K562 (cell line): ENCODE measurements at regions not wholly inside any gene's neighbourhood (a gene's known extent, or its start where the extent isn't known, plus 50 kb on each side); places are given as distances from the start of the nearest gene placed in this dataset.

Experiments
- ATAC-seq: fragments of 200-7000 bp; cut with Tn5 transposase; 3 replicates; pipeline ENCODE4 v1.9.1; 2020; ENCODE audit warnings: moderate library complexity
- BruUV-seq: library from RNA; stranded (reverse); fragments of 400-500 nt; replicated peaks from 2 replicates; lab custom pipeline; 2021; lab: Mats Ljungman, UMichigan
- CTCF ChIA-PET: fragments of 300-600 bp; formaldehyde crosslinking; extraction: SDS; loops from one replicate; lab custom pipeline; 2021; ENCODE audit warnings: low intra/inter-chr PET ratio; lab: Yijun Ruan, JAX
- POLR2A ChIA-PET: fragments of 300-600, 350-650 bp; sonication (Branson Sonifier 250); formaldehyde crosslinking; extraction: SDS; loops from one replicate; lab custom pipeline; 2021; ENCODE audit warnings: antibody characterized with exemption, inconsistent platforms; lab: Yijun Ruan, JAX
- DNase-seq, 4 experiments: peaks; one replicate each; pipeline versions ENCODE4 v3.0.0 to v3.0.0-alpha.2; 2011 to 2018; ENCODE audit warnings: low spot score in 3 of 4, mixed read lengths in 3 of 4; ENCODE audit errors: extremely low read depth in 1 of 4
- FAIRE-seq: peaks from 2 replicates; lab custom pipeline; 2011; peaks lifted over from hg19 to GRCh38; lab: Jason Lieb, UNC
- H2AFZ ChIP-seq: 2 replicates; pipeline ENCODE4 v1.6.0; 2011; ENCODE audit warnings: low read depth, low read length, control low read depth, inconsistent platforms
- H3K27ac ChIP-seq: fragments of 200-600 bp; 3 replicates; pipeline ENCODE4 v1.8.0; 2011; ENCODE audit warnings: low read depth, mild to moderate bottlenecking, control low read depth, inconsistent platforms, low read length, moderate library complexity, mixed read lengths; ENCODE audit errors: extremely low read depth
- H3K27me3 ChIP-seq, 2 experiments: fragments of 300-600 bp in 1 of 2; 2 replicates in 1 of 2; 3 replicates in 1 of 2; pipeline versions ENCODE4 v1.6.0 to v1.8.0; 2011; ENCODE audit warnings: inconsistent platforms in 2 of 2, low read length in 2 of 2, mild to moderate bottlenecking in 1 of 2, mixed read lengths in 1 of 2, moderate library complexity in 1 of 2; ENCODE audit not compliant: control insufficient read depth in 2 of 2, insufficient read depth in 2 of 2
- H3K36me3 ChIP-seq: fragments of 300-600 bp; 3 replicates; pipeline ENCODE4 v1.8.0; 2011; ENCODE audit warnings: mild to moderate bottlenecking, low read length, inconsistent platforms; ENCODE audit not compliant: control insufficient read depth, insufficient read depth
- H3K4me1 ChIP-seq, 2 experiments: fragments of 200-600 bp in 1 of 2; replicated peaks in 1 of 2; 2 replicates in 1 of 2; 3 replicates in 1 of 2; pipeline versions ENCODE4 v1.5.1 to v1.8.0; 2011; ENCODE audit warnings: inconsistent platforms in 2 of 2, low read length in 2 of 2, mild to moderate bottlenecking in 1 of 2, mixed read lengths in 1 of 2, moderate library complexity in 1 of 2; ENCODE audit not compliant: control insufficient read depth in 2 of 2, insufficient read depth in 2 of 2
- H3K4me2 ChIP-seq: 2 replicates; pipeline ENCODE4 v1.6.1; 2011; ENCODE audit warnings: low read length, control low read depth, inconsistent platforms, mixed read lengths; ENCODE audit not compliant: insufficient read depth
- H3K4me3 ChIP-seq: fragments of 200-600 bp; sonication (generic), shearing (Covaris generic); 2 replicates; pipeline ENCODE4 v1.5.1; 2016; ENCODE audit warnings: control low read depth, inconsistent platforms
- H3K79me2 ChIP-seq: fragments of 200-600 bp; 3 replicates; pipeline ENCODE4 v1.8.0; 2011; ENCODE audit warnings: low read length, inconsistent platforms; ENCODE audit not compliant: control insufficient read depth, insufficient read depth
- H3K9ac ChIP-seq, 2 experiments: 2 replicates each; pipeline versions ENCODE4 v1.6.0 to v1.6.1; 2011; ENCODE audit warnings: low read depth in 2 of 2, low read length in 2 of 2, control low read depth in 1 of 2, inconsistent platforms in 1 of 2, mild to moderate bottlenecking in 1 of 2, mixed read lengths in 1 of 2; ENCODE audit not compliant: insufficient read depth in 1 of 2
- H3K9me1 ChIP-seq: one replicate; pipeline ENCODE4 v1.6.0; 2011; ENCODE audit warnings: inconsistent platforms, mild to moderate bottlenecking, low read length, moderate library complexity; ENCODE audit not compliant: control insufficient read depth, insufficient read depth
- H3K9me3 ChIP-seq: replicated peaks from 2 replicates; pipeline ENCODE4 v1.5.1; 2011; ENCODE audit warnings: low read depth, low read length, inconsistent platforms; ENCODE audit not compliant: control insufficient read depth, insufficient read depth
- H4K20me1 ChIP-seq: replicated peaks from 2 replicates; pipeline ENCODE4 v1.6.1; 2011; ENCODE audit warnings: low read length, inconsistent platforms, mixed read lengths; ENCODE audit not compliant: control insufficient read depth, insufficient read depth
- CEBPZ ChIP-seq: fragments of 150-350 bp; IDR thresholded peaks from 2 replicates; pipeline ENCODE4 v1.6.1; 2014; ENCODE audit warnings: low read depth, mild to moderate bottlenecking, low read length, borderline replicate concordance
- HDAC8 ChIP-seq: fragments of 450-650 bp; IDR thresholded peaks from 2 replicates; pipeline ENCODE4 v1.6.1; 2016; ENCODE audit warnings: mild to moderate bottlenecking, missing genetic modification characterization, moderate library complexity, missing compliant biosample characterization
- MEIS2 ChIP-seq: fragments of 450-650 bp; IDR thresholded peaks from 2 replicates; pipeline ENCODE4 v1.6.1; 2014; ENCODE audit warnings: mild to moderate bottlenecking; ENCODE audit not compliant: partially characterized antibody
- RB1 ChIP-seq: fragments of 450-650 bp; IDR thresholded peaks from 2 replicates; pipeline ENCODE4 v1.6.1; 2017; ENCODE audit warnings: low read depth, mild to moderate bottlenecking
- XRCC3 ChIP-seq: fragments of 450-650 bp; IDR thresholded peaks from 2 replicates; pipeline ENCODE4 v1.6.1; 2017; ENCODE audit warnings: mild to moderate bottlenecking, moderate library complexity
- ZMIZ1 ChIP-seq, 2 experiments: fragments of 150-350 bp in 1 of 2; IDR thresholded peaks; 2 replicates each; pipeline ENCODE4 v1.6.1; 2012 to 2016; ENCODE audit warnings: low read depth in 2 of 2, low read length in 2 of 2, mild to moderate bottlenecking in 1 of 2, moderate library complexity in 1 of 2
- WGBS: fragments of 100-300 bp; shearing (Covaris generic); methylation state at CpG from one replicate; pipeline ENCODE4 v1.1.6; 2016; ENCODE audit warnings: low coverage, mixed read lengths; ENCODE audit not compliant: insufficient coverage; ENCODE audit errors: missing lambda C conversion rate; 5-methylcytosine and 5-hydroxymethylcytosine counted together
- in situ Hi-C: fragments of 300-500 bp; cut with MboI; formaldehyde crosslinking; loops from 4 replicates; pipeline ENCODE4 v1.15.0; 2018; ENCODE audit warnings: inconsistent platforms, mixed read lengths
- intact Hi-C: fragments of 100-400 bp; cut with micrococcal nuclease; formaldehyde crosslinking; loops from 2 replicates; pipeline ENCODE4 v1.14.2; 2022
- TF ChIP-seq, protein P1 (sequence below): fragments of 250-450 bp; sonication (Bioruptor Pico); IDR thresholded peaks from 2 replicates; pipeline ENCODE4 v1.9.0; 2021; ENCODE audit warnings: mild to moderate bottlenecking

- Histone ChIP-seq H3K4me2 (no peak overlapping the region), H3K4me3 (no peak overlapping the region), H2AFZ (no peak overlapping the region), H3K27me3 (no peaks in the 10 kb centered on the region; a peak in 1 of 5 replicates), H4K20me1 (no peaks in the 10 kb centered on the region), H3K9ac (no peak overlapping the region), H3K36me3 (no peaks in the 10 kb centered on the region), H3K27ac (no peak overlapping the region), H3K4me1 (no peaks in the 10 kb centered on the region), H3K9me1 (no peaks in the 10 kb centered on the region), H3K9me3 (no peaks in the 10 kb centered on the region), H3K79me2 (no peaks in the 10 kb centered on the region)
- in situ Hi-C loops (no loop called here), intact Hi-C loops (no loop called here)
- ChIA-PET POLR2A (no interaction called here), CTCF (no interaction called here)
- DNase-seq = no peak
- WGBS = 0% methylated on average over 1 of the region's 1 CpG
- no TSS peak for BruUV-seq
- ATAC-seq = no peak
- no peak for FAIRE-seq
- TF ChIP-seq MEIS2 (no peak), XRCC3 (no peak), CEBPZ (no peak), ZMIZ1 (IDR thresholded peaks at IDR 0.05; ENCODE audit: low read depth in 2 of 2, low read length in 2 of 2) (no peak), HDAC8 (no peak), RB1 (no peak)
- TF ChIP-seq, protein P1, sequence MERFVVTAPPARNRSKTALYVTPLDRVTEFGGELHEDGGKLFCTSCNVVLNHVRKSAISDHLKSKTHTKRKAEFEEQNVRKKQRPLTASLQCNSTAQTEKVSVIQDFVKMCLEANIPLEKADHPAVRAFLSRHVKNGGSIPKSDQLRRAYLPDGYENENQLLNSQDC (CRISPR knock-in tag) = no peak
These were observed 229.0 kb upstream of the SP4 start for GRCh38 chr7:21198921-21199320.
